ENCODE measurements at regions not wholly inside any gene's neighbourhood (a gene's known extent, or its start where the extent isn't known, plus 50 kb on each side); places are given as distances from the start of the nearest gene placed in this dataset.

DNA sequence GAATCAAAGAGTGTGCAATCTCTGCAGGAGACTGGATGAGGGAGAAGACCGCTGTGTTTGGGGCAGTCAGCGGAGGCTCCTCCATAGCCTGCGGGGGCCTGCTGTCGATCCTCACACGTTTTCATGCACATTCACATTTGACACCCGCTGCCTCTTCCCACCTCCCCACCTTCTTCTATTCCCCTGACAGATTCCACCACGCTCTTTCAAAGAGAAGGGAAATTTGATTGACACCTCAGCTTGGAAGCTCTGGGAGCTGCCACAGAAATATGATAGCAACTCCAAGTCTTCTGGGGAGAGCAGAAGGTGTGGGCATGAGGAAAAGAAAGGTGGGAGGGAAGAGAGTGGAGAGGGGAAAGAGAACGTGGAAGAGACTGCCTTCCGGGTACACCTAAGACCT is 87.5 kb downstream of the BOD1L2 start:
- Histone ChIP-seq H3K9me3 (ENCODE audit: insufficient read depth, low read depth, low read length) (no peaks in the 10 kb centered on the region), H3K79me2 (ENCODE audit: insufficient read depth, low read length) (no peaks in the 10 kb centered on the region), H3K4me1 (ENCODE audit: insufficient read depth, low read length) (no peaks in the 10 kb centered on the region), H4K20me1 (ENCODE audit: insufficient read depth, low read length) (no peaks in the 10 kb centered on the region), H3K27ac (ENCODE audit: low read depth, low read length) (no peak overlapping the region), H2AFZ (ENCODE audit: low read depth, low read length) (no peak overlapping the region), H3K36me3 (ENCODE audit: insufficient read depth, low read length) (no peaks in the 10 kb centered on the region), H3K4me2 (ENCODE audit: low read length) (no peak overlapping the region), H3K27me3 (ENCODE audit: insufficient read depth, low read length) (no peaks in the 10 kb centered on the region), H3K4me3 (ENCODE audit: insufficient read depth, low read depth, low read length) (no peak overlapping the region), H3K9ac (ENCODE audit: low read length) (no peak overlapping the region)
- H3K4me1 Mint-ChIP-seq (ENCODE audit: low read depth, unreplicated experiment): peaks cover 6% of the 10 kb centered on the region
- no peak overlapping the region for H3K4me3 Mint-ChIP-seq (ENCODE audit: unreplicated experiment)
- peaks cover 3% of the 10 kb centered on the region for H3K9me3 Mint-ChIP-seq (ENCODE audit: unreplicated experiment)
- no peak overlapping the region for H3K27ac Mint-ChIP-seq (ENCODE audit: unreplicated experiment)
- no peak for DNase-seq (ENCODE audit: low read depth)
- no peak for FAIRE-seq
- H3K27me3 Mint-ChIP-seq (ENCODE audit: low read depth, unreplicated experiment): no peaks in the 10 kb centered on the region
- no peaks in the 10 kb centered on the region for H3K36me3 Mint-ChIP-seq (ENCODE audit: low read depth, unreplicated experiment)
- TF ChIP-seq, protein P1, sequence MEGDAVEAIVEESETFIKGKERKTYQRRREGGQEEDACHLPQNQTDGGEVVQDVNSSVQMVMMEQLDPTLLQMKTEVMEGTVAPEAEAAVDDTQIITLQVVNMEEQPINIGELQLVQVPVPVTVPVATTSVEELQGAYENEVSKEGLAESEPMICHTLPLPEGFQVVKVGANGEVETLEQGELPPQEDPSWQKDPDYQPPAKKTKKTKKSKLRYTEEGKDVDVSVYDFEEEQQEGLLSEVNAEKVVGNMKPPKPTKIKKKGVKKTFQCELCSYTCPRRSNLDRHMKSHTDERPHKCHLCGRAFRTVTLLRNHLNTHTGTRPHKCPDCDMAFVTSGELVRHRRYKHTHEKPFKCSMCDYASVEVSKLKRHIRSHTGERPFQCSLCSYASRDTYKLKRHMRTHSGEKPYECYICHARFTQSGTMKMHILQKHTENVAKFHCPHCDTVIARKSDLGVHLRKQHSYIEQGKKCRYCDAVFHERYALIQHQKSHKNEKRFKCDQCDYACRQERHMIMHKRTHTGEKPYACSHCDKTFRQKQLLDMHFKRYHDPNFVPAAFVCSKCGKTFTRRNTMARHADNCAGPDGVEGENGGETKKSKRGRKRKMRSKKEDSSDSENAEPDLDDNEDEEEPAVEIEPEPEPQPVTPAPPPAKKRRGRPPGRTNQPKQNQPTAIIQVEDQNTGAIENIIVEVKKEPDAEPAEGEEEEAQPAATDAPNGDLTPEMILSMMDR (IDR thresholded peaks at IDR 0.05; ENCODE audit: insufficient read depth, low read depth, low read length): no peak
- no peak for TF ChIP-seq EZH2 (IDR thresholded peaks at IDR 0.05; ENCODE audit: insufficient read depth, low read length)

DNA sequence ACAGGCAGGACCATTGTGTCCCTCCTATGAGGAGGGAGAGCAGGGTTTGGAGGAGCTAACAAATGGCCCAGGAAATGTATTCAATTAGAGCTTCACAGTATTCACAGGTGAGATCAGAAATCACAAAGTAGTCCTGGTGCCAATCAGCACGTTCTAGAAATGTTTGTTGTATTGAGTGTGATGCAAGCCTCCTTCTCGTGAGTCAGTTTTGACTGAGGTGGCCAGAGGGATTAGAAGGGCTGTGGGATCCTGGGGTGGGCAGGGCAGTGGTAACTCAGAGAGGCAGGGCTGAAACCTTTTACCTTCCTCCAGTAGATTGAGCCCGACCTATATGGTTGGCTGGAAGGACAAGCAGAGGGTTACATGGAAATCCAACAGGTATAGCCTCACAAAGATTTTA is 95.0 kb downstream of the BOD1L2 start:
- Mint-ChIP-seq H3K4me1 (ENCODE audit: low read depth, unreplicated experiment) (peaks cover 10% of the 10 kb centered on the region), H3K36me3 (ENCODE audit: low read depth, unreplicated experiment) (no peaks in the 10 kb centered on the region), H3K27ac (ENCODE audit: unreplicated experiment) (no peak overlapping the region), H3K27me3 (ENCODE audit: low read depth, unreplicated experiment) (peaks cover 17% of the 10 kb centered on the region), H3K9me3 (ENCODE audit: unreplicated experiment) (peaks cover 2% of the 10 kb centered on the region), H3K4me3 (ENCODE audit: unreplicated experiment) (no peak overlapping the region)
- H3K9ac ChIP-seq (ENCODE audit: low read length): no peak overlapping the region
- no peaks in the 10 kb centered on the region for H4K20me1 ChIP-seq (ENCODE audit: insufficient read depth, low read length)
- H2AFZ ChIP-seq (ENCODE audit: low read depth, low read length): no peak overlapping the region
- no peaks in the 10 kb centered on the region for H3K36me3 ChIP-seq (ENCODE audit: insufficient read depth, low read length)
- H3K9me3 ChIP-seq (ENCODE audit: insufficient read depth, low read depth, low read length): no peaks in the 10 kb centered on the region
- H3K27ac ChIP-seq (ENCODE audit: low read depth, low read length): no peak overlapping the region
- no peak overlapping the region for H3K4me2 ChIP-seq (ENCODE audit: low read length)
- FAIRE-seq: no peak
- H3K4me3 ChIP-seq (ENCODE audit: insufficient read depth, low read depth, low read length): no peak overlapping the region
- no peaks in the 10 kb centered on the region for H3K4me1 ChIP-seq (ENCODE audit: insufficient read depth, low read length)
- no peak for DNase-seq (ENCODE audit: low read depth)
- no peaks in the 10 kb centered on the region for H3K27me3 ChIP-seq (ENCODE audit: insufficient read depth, low read length)
- no peak for TF ChIP-seq EZH2 (IDR thresholded peaks at IDR 0.05; ENCODE audit: insufficient read depth, low read length)
- TF ChIP-seq, protein P1 (IDR thresholded peaks at IDR 0.05; ENCODE audit: insufficient read depth, low read depth, low read length): no peak
- no peaks in the 10 kb centered on the region for H3K79me2 ChIP-seq (ENCODE audit: insufficient read depth, low read length)

GRCh38 chr18:57242285-57242684 is 95.4 kb downstream of the BOD1L2 start:
- no peak for TF ChIP-seq EZH2 (IDR thresholded peaks at IDR 0.05; ENCODE audit: insufficient read depth, low read length)
- TF ChIP-seq, protein P1 (IDR thresholded peaks at IDR 0.05; ENCODE audit: insufficient read depth, low read depth, low read length): no peak
- DNase-seq (ENCODE audit: low read depth) (no peak), FAIRE-seq (no peak)
- Histone ChIP-seq H2AFZ (ENCODE audit: low read depth, low read length) (no peak overlapping the region), H3K79me2 (ENCODE audit: insufficient read depth, low read length) (no peaks in the 10 kb centered on the region), H3K4me1 (ENCODE audit: insufficient read depth, low read length) (no peaks in the 10 kb centered on the region), H3K27ac (ENCODE audit: low read depth, low read length) (no peak overlapping the region), H3K27me3 (ENCODE audit: insufficient read depth, low read length) (no peaks in the 10 kb centered on the region), H3K4me3 (ENCODE audit: insufficient read depth, low read depth, low read length) (no peak overlapping the region), H3K4me2 (ENCODE audit: low read length) (no peak overlapping the region), H3K9ac (ENCODE audit: low read length) (no peak overlapping the region), H3K9me3 (ENCODE audit: insufficient read depth, low read depth, low read length) (no peaks in the 10 kb centered on the region), H3K36me3 (ENCODE audit: insufficient read depth, low read length) (no peaks in the 10 kb centered on the region), H4K20me1 (ENCODE audit: insufficient read depth, low read length) (no peaks in the 10 kb centered on the region)
- H3K27ac Mint-ChIP-seq (ENCODE audit: unreplicated experiment): no peak overlapping the region
- H3K27me3 Mint-ChIP-seq (ENCODE audit: low read depth, unreplicated experiment): peaks cover 19% of the 10 kb centered on the region
- H3K9me3 Mint-ChIP-seq (ENCODE audit: unreplicated experiment): peaks cover 4% of the 10 kb centered on the region
- H3K36me3 Mint-ChIP-seq (ENCODE audit: low read depth, unreplicated experiment): no peaks in the 10 kb centered on the region
- no peak overlapping the region for H3K4me3 Mint-ChIP-seq (ENCODE audit: unreplicated experiment)
- H3K4me1 Mint-ChIP-seq (ENCODE audit: low read depth, unreplicated experiment): peaks cover 10% of the 10 kb centered on the region
